ENCODE measurements at regions not wholly inside any gene's neighbourhood (a gene's known extent, or its start where the extent isn't known, plus 50 kb on each side); places are given as distances from the start of the nearest gene placed in this dataset.

GRCh38 chr5:74426506-74426905, 214.0 kb downstream of the ENC1 start:
- Histone ChIP-seq H3K27ac (no peak overlapping the region), H3K4me3 (no peak overlapping the region), H3K36me3 (no peaks in the 10 kb centered on the region), H3K9me3 (no peaks in the 10 kb centered on the region), H3K4me1 (peaks cover 0 to 11% (median 0%) of the 10 kb centered on the region in 12 donors), H3K27me3 (no peaks in the 10 kb centered on the region)
- intact Hi-C loops (cut with DNase I) = no loop called here
- DNase-seq = peak in 1 of 5 donors; percentile 32
- 13 to 56% (median 34%) methylated on average over 1 of the region's 1 CpG for WGBS, 4 donors
- no peak for TF ChIP-seq CTCF (IDR thresholded peaks at IDR 0.05)
- TF ChIP-seq POLR2A (IDR thresholded peaks at IDR 0.05) = no peak
- ATAC-seq = peak in 1 of 4 donors; percentile 29

GRCh38 chr5:74424162-74424868, 216.2 kb downstream of the ENC1 start:
- H3K4me3 ChIP-seq = no peak overlapping the region
- intact Hi-C loops (cut with DNase I) = no loop called here
- WGBS, 4 donors = 87 to 92% (median 88%) methylated on average over 5 of the region's 5 CpGs
- H3K27me3 ChIP-seq = no peaks in the 10 kb centered on the region
- no peaks in the 10 kb centered on the region for H3K36me3 ChIP-seq
- H3K4me1 ChIP-seq = no peaks in the 10 kb centered on the region
- ATAC-seq (no peak), DNase-seq (no peak)
- TF ChIP-seq POLR2A (IDR thresholded peaks at IDR 0.05) = no peak
- TF ChIP-seq CTCF (IDR thresholded peaks at IDR 0.05) = no peak
- no peak overlapping the region for H3K27ac ChIP-seq
- H3K9me3 ChIP-seq = no peaks in the 10 kb centered on the region

- no peak overlapping the region for H3K4me3 ChIP-seq
- H3K36me3 ChIP-seq = no peaks in the 10 kb centered on the region
- WGBS, 4 donors = 90 to 98% (median 92%) methylated on average over 1 of the region's 1 CpG
- ATAC-seq (no peak), DNase-seq (no peak)
- TF ChIP-seq POLR2A (IDR thresholded peaks at IDR 0.05) = no peak
- no peak for TF ChIP-seq CTCF (IDR thresholded peaks at IDR 0.05)
- H3K9me3 ChIP-seq = no peaks in the 10 kb centered on the region
- H3K4me1 ChIP-seq = no peaks in the 10 kb centered on the region
- no peak overlapping the region for H3K27ac ChIP-seq
- intact Hi-C loops (cut with DNase I) = no loop called here
- no peaks in the 10 kb centered on the region for H3K27me3 ChIP-seq
Measured at GRCh38 chr5:74423383-74423782, 217.1 kb downstream of the ENC1 start.

GRCh38 chr5:74422671-74423070, 217.9 kb downstream of the ENC1 start:
- Histone ChIP-seq H3K9me3 (no peaks in the 10 kb centered on the region), H3K27me3 (no peaks in the 10 kb centered on the region), H3K4me3 (no peak overlapping the region), H3K36me3 (no peaks in the 10 kb centered on the region), H3K27ac (no peak overlapping the region), H3K4me1 (no peaks in the 10 kb centered on the region)
- no peak for ATAC-seq
- TF ChIP-seq POLR2A (IDR thresholded peaks at IDR 0.05) (no peak), CTCF (IDR thresholded peaks at IDR 0.05) (no peak)
- intact Hi-C loops (cut with DNase I) = no loop called here
- DNase-seq = no peak
- 86 to 96% (median 90%) methylated on average over 4 of the region's 4 CpGs for WGBS, 4 donors
